ENCODE measurements at regions not wholly inside any gene's neighbourhood (a gene's known extent, or its start where the extent isn't known, plus 50 kb on each side); places are given as distances from the start of the nearest gene placed in this dataset.

- Histone ChIP-seq H3K79me2 (ENCODE audit: insufficient read depth, low read length) (no peaks in the 10 kb centered on the region), H3K4me3 (ENCODE audit: low read depth, low read length, poor library complexity, severe bottlenecking) (no peak overlapping the region), H3K4me2 (ENCODE audit: low read length) (no peak overlapping the region), H3K9ac (ENCODE audit: low read length) (no peak overlapping the region), H3K27me3 (ENCODE audit: insufficient read depth, low read length) (no peaks in the 10 kb centered on the region), H3K36me3 (ENCODE audit: insufficient read depth, low read length) (no peaks in the 10 kb centered on the region), H3K9me3 (ENCODE audit: low read length) (no peaks in the 10 kb centered on the region), H2AFZ (ENCODE audit: low read length) (no peak overlapping the region), H3K9me2 (ENCODE audit: low read depth, low read length) (no peaks in the 10 kb centered on the region), H3F3A (ENCODE audit: insufficient read depth, low read length) (no peaks in the 10 kb centered on the region), H3K27ac (ENCODE audit: low read depth, low read length, poor library complexity, severe bottlenecking) (peak overlapping the region; percentile 89), H3K4me1 (ENCODE audit: insufficient read depth, low read length, severe bottlenecking) (peaks cover 62% of the 10 kb centered on the region), H4K20me1 (ENCODE audit: insufficient read depth, low read length) (no peaks in the 10 kb centered on the region)
- TF ChIP-seq CTCF (IDR thresholded peaks at IDR 0.05; ENCODE audit: low read length) (no peak; the same call in 1 of the 2 replicates), EZH2 (IDR thresholded peaks at IDR 0.05; ENCODE audit: borderline replicate concordance, low read length) (no peak)
Measured at GRCh38 chr6:125510405-125510804, 208.6 kb upstream of the HDDC2 start.

- H3K9ac ChIP-seq (ENCODE audit: low read length), result no peak overlapping the region
- no peak overlapping the region for H3K4me2 ChIP-seq (ENCODE audit: low read length)
- 0 out of 2 replicates have a peak, but pooled peaks cover 3% of the 10 kb centered on the region for H3K9me3 ChIP-seq (ENCODE audit: low read length)
- H3K4me1 ChIP-seq (ENCODE audit: insufficient read depth, low read length, severe bottlenecking), result peaks cover 47% of the 10 kb centered on the region
- no peaks in the 10 kb centered on the region for H3K79me2 ChIP-seq (ENCODE audit: insufficient read depth, low read length)
- TF ChIP-seq EZH2 (IDR thresholded peaks at IDR 0.05; ENCODE audit: borderline replicate concordance, low read length) (no peak), CTCF (IDR thresholded peaks at IDR 0.05; ENCODE audit: low read length) (no peak)
- no peak overlapping the region for H2AFZ ChIP-seq (ENCODE audit: low read length)
- H3K4me3 ChIP-seq (ENCODE audit: low read depth, low read length, poor library complexity, severe bottlenecking), result no peak overlapping the region
- no peaks in the 10 kb centered on the region for H3K36me3 ChIP-seq (ENCODE audit: insufficient read depth, low read length)
- no peaks in the 10 kb centered on the region for H3K27me3 ChIP-seq (ENCODE audit: insufficient read depth, low read length)
- no peaks in the 10 kb centered on the region for H3F3A ChIP-seq (ENCODE audit: insufficient read depth, low read length)
- no peaks in the 10 kb centered on the region for H3K9me2 ChIP-seq (ENCODE audit: low read depth, low read length)
- H3K27ac ChIP-seq (ENCODE audit: low read depth, low read length, poor library complexity, severe bottlenecking), result no peak overlapping the region
- H4K20me1 ChIP-seq (ENCODE audit: insufficient read depth, low read length), result no peaks in the 10 kb centered on the region
Measured at GRCh38 chr6:125511809-125512396, 210.1 kb upstream of the HDDC2 start.

GRCh38 chr6:125512621-125513020 is 210.9 kb upstream of the HDDC2 start:
- no peak overlapping the region for H3K4me2 ChIP-seq (ENCODE audit: low read length)

More at GRCh38 chr6:125512621-125513020, 210.9 kb upstream of the HDDC2 start:
- Histone ChIP-seq H3K4me3 (ENCODE audit: low read depth, low read length, poor library complexity, severe bottlenecking) (no peak overlapping the region), H3K9me3 (ENCODE audit: low read length) (0 out of 2 replicates have a peak, but pooled peaks cover 7% of the 10 kb centered on the region), H3K27ac (ENCODE audit: low read depth, low read length, poor library complexity, severe bottlenecking) (peak overlapping the region; percentile 66), H3F3A (ENCODE audit: insufficient read depth, low read length) (no peaks in the 10 kb centered on the region), H3K79me2 (ENCODE audit: insufficient read depth, low read length) (no peaks in the 10 kb centered on the region), H3K4me1 (ENCODE audit: insufficient read depth, low read length, severe bottlenecking) (peaks cover 39% of the 10 kb centered on the region), H2AFZ (ENCODE audit: low read length) (no peak overlapping the region), H4K20me1 (ENCODE audit: insufficient read depth, low read length) (no peaks in the 10 kb centered on the region), H3K36me3 (ENCODE audit: insufficient read depth, low read length) (no peaks in the 10 kb centered on the region), H3K27me3 (ENCODE audit: insufficient read depth, low read length) (no peaks in the 10 kb centered on the region), H3K9ac (ENCODE audit: low read length) (no peak overlapping the region), H3K9me2 (ENCODE audit: low read depth, low read length) (no peaks in the 10 kb centered on the region)
- peak; percentile 77 for TF ChIP-seq CTCF (IDR thresholded peaks at IDR 0.05; ENCODE audit: low read length)
- no peak for TF ChIP-seq EZH2 (IDR thresholded peaks at IDR 0.05; ENCODE audit: borderline replicate concordance, low read length)

All from OCI-LY1 (cell line).